VCaP (cell line): ENCODE measurements at regions not wholly inside any gene's neighbourhood (a gene's known extent, or its start where the extent isn't known, plus 50 kb on each side); places are given as distances from the start of the nearest gene placed in this dataset.
A peak's percentile ranks its signal among the peaks of the same experiment; 100 is the strongest.
"Not testable (repeated sequence)": the region's sequence is repeated elsewhere in the genome, so short reads cannot be mapped to it uniquely, and the experiment has no call there.

Experiments used
- H3K27ac ChIP-seq: fragments of 450-650 bp; 2 replicates; pipeline ENCODE4 v1.5.1; 2017
- CTCF ChIP-seq: fragments of 450-650 bp; conservative IDR thresholded peaks from 2 replicates; pipeline ENCODE4 v1.5.1; 2017; ENCODE audit warnings: mild to moderate bottlenecking, moderate library complexity

GRCh38 chr1:60655679-60656355 lies 426.5 kb upstream of the NFIA start:
- H3K27ac ChIP-seq = no peak overlapping the region
- no peak for TF ChIP-seq CTCF

- H3K27ac ChIP-seq = not testable (repeated sequence)
These were observed 442.3 kb upstream of the NFIA start for GRCh38 chr1:60640033-60640551.

- no peak for TF ChIP-seq CTCF
- no peak overlapping the region for H3K27ac ChIP-seq
These were observed 443.1 kb upstream of the NFIA start for GRCh38 chr1:60639287-60639686.

- TF ChIP-seq CTCF = no peak
- H3K27ac ChIP-seq = peak overlapping the region; percentile 67
These were observed 444.7 kb upstream of the NFIA start for GRCh38 chr1:60637651-60638050.

GRCh38 chr1:60636946-60637345 lies 445.4 kb upstream of the NFIA start:
- no peak for TF ChIP-seq CTCF

DNA sequence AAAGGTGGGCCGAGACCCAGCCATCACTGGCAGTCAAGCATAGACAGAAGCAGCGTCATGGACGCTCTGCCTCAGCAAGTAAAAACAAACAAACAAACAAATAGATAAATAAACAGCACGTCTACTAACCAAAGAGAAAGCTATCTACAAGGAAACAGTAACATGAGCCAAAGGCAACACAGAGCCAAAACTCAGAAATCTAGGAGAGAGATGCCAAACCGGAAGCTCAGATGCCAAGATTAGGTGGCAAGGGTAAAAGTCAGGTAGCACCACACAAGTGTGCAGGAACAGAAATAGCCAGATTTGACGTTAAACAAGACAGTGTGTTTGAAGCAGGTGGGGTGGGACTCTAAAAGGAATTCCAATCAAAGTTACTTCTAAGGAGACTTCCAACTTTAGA lies 448.3 kb upstream of the NFIA start:
- no peak for TF ChIP-seq CTCF
- H3K27ac ChIP-seq = no peak overlapping the region

More at GRCh38 chr1:60636946-60637345, 445.4 kb upstream of the NFIA start:
- peak overlapping the region; percentile 67 for H3K27ac ChIP-seq

DNA sequence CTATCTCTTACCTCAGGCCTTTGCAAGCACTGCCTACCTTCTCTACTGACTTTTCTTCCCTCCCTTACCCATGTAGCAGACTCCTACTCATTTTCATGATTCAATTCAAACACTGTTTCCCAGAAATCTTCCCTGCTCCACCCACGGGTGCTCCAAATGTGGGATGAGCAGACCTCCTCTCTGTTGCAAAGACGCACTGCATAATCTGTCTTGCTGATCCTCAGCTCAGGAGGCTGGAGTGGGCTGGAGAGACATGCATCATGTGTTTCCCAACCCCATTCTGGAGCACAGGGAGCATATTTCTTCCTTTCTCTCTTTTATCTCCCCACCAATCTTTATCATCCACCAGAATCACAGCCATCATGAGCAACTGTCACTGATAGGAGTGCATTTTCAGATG lies 459.9 kb upstream of the NFIA start:
- no peak for TF ChIP-seq CTCF

DNA sequence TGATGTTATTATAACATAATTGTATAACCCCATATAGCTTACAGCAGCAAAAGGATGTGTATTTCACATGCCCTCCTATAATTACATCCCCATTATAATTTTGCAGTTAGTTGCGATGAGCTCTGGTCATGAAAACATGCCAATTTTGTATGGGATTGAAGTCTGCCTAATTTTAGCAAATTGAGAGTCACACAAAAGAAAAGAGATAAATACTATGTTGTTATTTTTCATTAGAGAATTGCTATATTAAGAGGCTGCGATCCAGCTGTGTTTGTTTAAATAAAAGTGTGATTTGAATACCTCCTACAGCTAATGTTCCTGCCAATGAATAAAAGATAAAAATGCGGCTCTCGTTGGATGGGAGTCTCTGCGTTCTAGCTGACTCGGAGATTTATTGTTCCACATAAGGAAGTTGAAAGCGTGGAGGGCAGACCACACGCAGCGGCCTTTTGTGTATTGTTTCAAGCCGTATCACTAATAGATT lies 461.0 kb upstream of the NFIA start:
- no peak for TF ChIP-seq CTCF
- peak overlapping the region; percentile 85 for H3K27ac ChIP-seq

More for the DNA sequence above, 459.9 kb upstream of the NFIA start:
- peak overlapping the region; percentile 85 for H3K27ac ChIP-seq
